Nephron progenitor cell (in vitro differentiated cells): ENCODE measurements at regions not wholly inside any gene's neighbourhood (a gene's known extent, or its start where the extent isn't known, plus 50 kb on each side); places are given as distances from the start of the nearest gene placed in this dataset.

Experiments
- DNase-seq: peaks from one replicate; pipeline ENCODE4 v3.0.0; 2021
- H3K27ac Mint-ChIP-seq: 2 replicates; pipeline ENCODE4 v1.8.0; 2021; ENCODE audit warnings: mild to moderate bottlenecking, moderate library complexity, mixed read lengths
- H3K27me3 Mint-ChIP-seq: 2 replicates; pipeline ENCODE4 v1.8.0; 2021; ENCODE audit warnings: mild to moderate bottlenecking, low read depth, mixed read lengths; ENCODE audit not compliant: poor library complexity
- H3K36me3 Mint-ChIP-seq: 2 replicates; pipeline ENCODE4 v1.8.0; 2021; ENCODE audit warnings: low read depth, mixed read lengths
- H3K4me1 Mint-ChIP-seq: 2 replicates; pipeline ENCODE4 v1.8.0; 2021; ENCODE audit warnings: mixed read lengths
- H3K4me3 Mint-ChIP-seq: 2 replicates; pipeline ENCODE4 v1.8.0; 2021; ENCODE audit warnings: mild to moderate bottlenecking, moderate library complexity, mixed read lengths
- H3K9me3 Mint-ChIP-seq: 2 replicates; pipeline ENCODE4 v1.8.0; 2021; ENCODE audit warnings: mild to moderate bottlenecking, moderate library complexity, mixed read lengths
- TF ChIP-seq, protein P1 (sequence below): fragments of 200-600 bp; sonication (generic); IDR thresholded peaks from 2 replicates; pipeline ENCODE4 v1.5.0; 2021; ENCODE audit warnings: antibody characterized with exemption

GRCh38 chr6:137378090-137378369, 116.2 kb downstream of the OLIG3 start:
- Mint-ChIP-seq H3K36me3 (no peaks in the 10 kb centered on the region), H3K9me3 (peaks cover 34% of the 10 kb centered on the region), H3K27me3 (no peaks in the 10 kb centered on the region), H3K27ac (no peak overlapping the region), H3K4me3 (no peak overlapping the region), H3K4me1 (no peaks in the 10 kb centered on the region)
- DNase-seq, result no peak
- TF ChIP-seq, protein P1, sequence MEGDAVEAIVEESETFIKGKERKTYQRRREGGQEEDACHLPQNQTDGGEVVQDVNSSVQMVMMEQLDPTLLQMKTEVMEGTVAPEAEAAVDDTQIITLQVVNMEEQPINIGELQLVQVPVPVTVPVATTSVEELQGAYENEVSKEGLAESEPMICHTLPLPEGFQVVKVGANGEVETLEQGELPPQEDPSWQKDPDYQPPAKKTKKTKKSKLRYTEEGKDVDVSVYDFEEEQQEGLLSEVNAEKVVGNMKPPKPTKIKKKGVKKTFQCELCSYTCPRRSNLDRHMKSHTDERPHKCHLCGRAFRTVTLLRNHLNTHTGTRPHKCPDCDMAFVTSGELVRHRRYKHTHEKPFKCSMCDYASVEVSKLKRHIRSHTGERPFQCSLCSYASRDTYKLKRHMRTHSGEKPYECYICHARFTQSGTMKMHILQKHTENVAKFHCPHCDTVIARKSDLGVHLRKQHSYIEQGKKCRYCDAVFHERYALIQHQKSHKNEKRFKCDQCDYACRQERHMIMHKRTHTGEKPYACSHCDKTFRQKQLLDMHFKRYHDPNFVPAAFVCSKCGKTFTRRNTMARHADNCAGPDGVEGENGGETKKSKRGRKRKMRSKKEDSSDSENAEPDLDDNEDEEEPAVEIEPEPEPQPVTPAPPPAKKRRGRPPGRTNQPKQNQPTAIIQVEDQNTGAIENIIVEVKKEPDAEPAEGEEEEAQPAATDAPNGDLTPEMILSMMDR, result no peak

DNA sequence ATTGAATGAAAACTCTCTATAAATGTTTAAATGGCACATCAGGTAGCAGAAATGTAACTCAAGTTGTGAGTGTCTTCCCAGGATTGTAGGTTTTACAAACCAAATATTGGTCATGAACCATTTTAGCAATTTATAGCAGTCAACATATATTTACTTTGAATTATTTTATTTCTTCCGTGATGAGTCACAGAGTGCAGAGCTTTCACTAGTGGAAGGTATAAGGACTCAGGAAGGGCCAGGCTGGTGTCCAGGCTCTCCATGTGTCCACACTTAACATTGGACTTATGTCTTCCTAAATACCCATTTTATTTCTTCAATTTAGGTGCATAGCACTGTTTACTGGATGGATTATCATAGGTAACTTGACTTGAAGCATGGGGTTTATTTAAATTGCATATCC, 120.9 kb downstream of the OLIG3 start:
- Mint-ChIP-seq H3K9me3 (peaks cover 11% of the 10 kb centered on the region), H3K36me3 (no peaks in the 10 kb centered on the region), H3K27me3 (no peaks in the 10 kb centered on the region), H3K4me1 (peaks cover 17% of the 10 kb centered on the region), H3K4me3 (no peak overlapping the region), H3K27ac (no peak overlapping the region)
- no peak for DNase-seq
- TF ChIP-seq, protein P1, result no peak

DNA sequence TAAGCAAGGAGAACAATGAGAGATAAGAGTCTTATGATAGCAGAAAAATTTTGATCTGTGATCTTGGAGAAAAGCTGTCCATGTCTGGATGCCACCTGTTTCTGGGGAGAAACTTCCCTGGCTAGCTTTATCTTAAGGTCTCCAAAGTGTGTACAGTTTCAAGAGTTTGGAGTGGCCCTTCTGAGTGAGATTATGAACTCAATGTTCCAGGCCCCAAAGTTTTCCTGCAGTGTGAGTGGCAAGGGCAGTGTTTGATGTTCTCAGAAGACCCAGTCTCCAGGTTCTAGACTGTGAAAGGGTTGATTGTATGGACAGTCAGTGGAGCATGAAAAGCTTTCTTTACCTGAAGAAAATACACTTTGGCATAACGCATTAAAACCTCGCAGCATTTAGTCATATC, 121.7 kb downstream of the OLIG3 start:
- Mint-ChIP-seq H3K9me3 (peaks cover 4% of the 10 kb centered on the region), H3K27ac (no peak overlapping the region), H3K4me1 (peaks cover 17% of the 10 kb centered on the region), H3K27me3 (no peaks in the 10 kb centered on the region), H3K4me3 (no peak overlapping the region), H3K36me3 (no peaks in the 10 kb centered on the region)
- DNase-seq, result no peak
- TF ChIP-seq, protein P1, result no peak

DNA sequence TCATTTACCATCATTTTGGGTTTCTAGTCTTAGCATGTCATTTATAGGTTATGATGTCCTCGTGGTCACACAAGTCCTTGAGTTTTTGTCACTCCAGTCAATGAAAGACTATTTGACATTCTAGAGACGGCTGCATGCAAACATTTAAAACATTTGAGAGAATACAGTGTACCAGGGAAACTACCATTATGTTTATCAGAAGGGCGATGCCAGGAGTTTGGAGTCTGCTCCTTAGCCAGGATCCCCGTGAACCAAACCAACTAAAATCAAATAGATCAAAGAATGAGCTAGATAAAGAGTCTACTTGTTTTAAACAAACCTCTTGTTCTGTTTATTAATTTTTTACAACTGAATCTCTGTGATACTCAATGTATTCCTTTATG, 122.6 kb downstream of the OLIG3 start:
- TF ChIP-seq, protein P1, result no peak

DNA sequence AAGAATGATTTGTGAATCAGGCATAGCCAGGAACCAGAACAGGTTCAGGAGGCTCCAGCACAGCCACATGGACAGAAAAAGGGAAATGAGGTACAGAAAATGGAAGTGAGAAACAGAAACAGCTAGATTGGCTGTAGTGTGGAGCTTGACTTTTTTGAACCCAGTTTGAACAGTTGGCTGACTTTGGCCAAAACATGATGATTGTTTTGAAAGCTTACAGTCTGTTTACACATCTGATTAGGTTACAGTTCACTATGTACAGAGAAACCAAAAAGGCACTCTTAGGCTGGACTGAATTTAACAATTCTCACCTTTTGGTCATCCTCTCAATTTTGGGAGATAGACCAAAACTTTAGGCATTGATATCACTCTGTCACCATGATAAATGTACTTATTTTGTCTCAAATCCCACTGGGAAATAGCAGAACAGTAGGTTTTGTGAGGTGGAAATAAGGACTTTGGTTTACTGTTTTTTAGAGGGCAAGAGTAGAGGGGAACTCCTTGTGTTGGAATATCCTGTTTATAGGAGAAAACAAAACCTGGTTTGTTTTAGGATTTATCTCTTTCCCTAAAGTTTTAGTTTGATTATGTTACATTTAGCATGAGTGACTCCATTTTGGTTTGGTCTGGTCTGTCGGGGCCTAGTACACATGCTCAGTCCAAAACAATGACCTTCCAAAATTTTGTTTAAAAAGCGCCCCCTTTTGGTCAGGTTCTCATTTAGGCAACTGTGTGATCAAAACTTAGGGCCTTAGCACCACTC, 123.1 kb downstream of the OLIG3 start:
- Mint-ChIP-seq H3K27me3 (peaks cover 1% of the 10 kb centered on the region), H3K4me1 (peaks cover 19% of the 10 kb centered on the region)

More for the DNA sequence above, 122.6 kb downstream of the OLIG3 start:
- no peaks in the 10 kb centered on the region for H3K36me3 Mint-ChIP-seq
- H3K4me3 Mint-ChIP-seq, result no peak overlapping the region
- H3K27ac Mint-ChIP-seq, result no peak overlapping the region
- no peak for DNase-seq
- H3K4me1 Mint-ChIP-seq, result peaks cover 17% of the 10 kb centered on the region
- peaks cover 4% of the 10 kb centered on the region for H3K9me3 Mint-ChIP-seq
- no peaks in the 10 kb centered on the region for H3K27me3 Mint-ChIP-seq

DNA sequence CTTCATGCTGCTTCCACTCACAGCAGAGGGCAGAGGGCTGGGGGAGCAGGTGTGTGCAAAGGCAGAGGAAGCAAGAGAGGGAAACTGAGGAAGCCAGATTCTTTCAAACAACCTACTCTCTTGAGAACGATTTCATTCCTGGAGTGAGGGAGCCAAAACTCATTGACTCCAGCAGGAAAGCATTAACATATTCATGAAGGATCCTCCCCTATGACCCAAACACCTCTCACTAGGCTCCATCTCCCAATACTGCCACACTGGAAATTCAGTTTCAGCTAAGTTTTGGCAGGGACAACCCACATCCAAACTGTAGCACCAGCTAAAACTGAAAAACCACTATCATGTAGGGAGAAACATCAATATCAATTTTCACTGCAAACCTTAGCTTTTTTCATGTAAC, 125.1 kb downstream of the OLIG3 start:
- TF ChIP-seq, protein P1, result no peak
- H3K27ac Mint-ChIP-seq, result no peak overlapping the region
- H3K4me3 Mint-ChIP-seq, result no peak overlapping the region
- DNase-seq, result no peak
- peaks cover 4% of the 10 kb centered on the region for H3K27me3 Mint-ChIP-seq
- no peaks in the 10 kb centered on the region for H3K9me3 Mint-ChIP-seq
- H3K36me3 Mint-ChIP-seq, result no peaks in the 10 kb centered on the region
- H3K4me1 Mint-ChIP-seq, result peaks cover 28% of the 10 kb centered on the region

More for the DNA sequence above, 123.1 kb downstream of the OLIG3 start:
- TF ChIP-seq, protein P1, result no peak
- no peak for DNase-seq
- Mint-ChIP-seq H3K27ac (peak overlapping the region; percentile 41), H3K9me3 (no peaks in the 10 kb centered on the region), H3K4me3 (no peak overlapping the region), H3K36me3 (no peaks in the 10 kb centered on the region)
